NCI-H2196 treated with DMSO at 0.1 percent for 48 hours (cell line): ENCODE measurements at regions not wholly inside any gene's neighbourhood (a gene's known extent, or its start where the extent isn't known, plus 50 kb on each side); places are given as distances from the start of the nearest gene placed in this dataset.
"Not testable (repeated sequence)": the region's sequence is repeated elsewhere in the genome, so short reads cannot be mapped to it uniquely, and the experiment has no call there.

Experiments used
- DNase-seq: peaks from one replicate; lab custom pipeline; 2025; ENCODE audit not compliant: unreplicated experiment; lab: John Stamatoyannopoulos, UW

DNA sequence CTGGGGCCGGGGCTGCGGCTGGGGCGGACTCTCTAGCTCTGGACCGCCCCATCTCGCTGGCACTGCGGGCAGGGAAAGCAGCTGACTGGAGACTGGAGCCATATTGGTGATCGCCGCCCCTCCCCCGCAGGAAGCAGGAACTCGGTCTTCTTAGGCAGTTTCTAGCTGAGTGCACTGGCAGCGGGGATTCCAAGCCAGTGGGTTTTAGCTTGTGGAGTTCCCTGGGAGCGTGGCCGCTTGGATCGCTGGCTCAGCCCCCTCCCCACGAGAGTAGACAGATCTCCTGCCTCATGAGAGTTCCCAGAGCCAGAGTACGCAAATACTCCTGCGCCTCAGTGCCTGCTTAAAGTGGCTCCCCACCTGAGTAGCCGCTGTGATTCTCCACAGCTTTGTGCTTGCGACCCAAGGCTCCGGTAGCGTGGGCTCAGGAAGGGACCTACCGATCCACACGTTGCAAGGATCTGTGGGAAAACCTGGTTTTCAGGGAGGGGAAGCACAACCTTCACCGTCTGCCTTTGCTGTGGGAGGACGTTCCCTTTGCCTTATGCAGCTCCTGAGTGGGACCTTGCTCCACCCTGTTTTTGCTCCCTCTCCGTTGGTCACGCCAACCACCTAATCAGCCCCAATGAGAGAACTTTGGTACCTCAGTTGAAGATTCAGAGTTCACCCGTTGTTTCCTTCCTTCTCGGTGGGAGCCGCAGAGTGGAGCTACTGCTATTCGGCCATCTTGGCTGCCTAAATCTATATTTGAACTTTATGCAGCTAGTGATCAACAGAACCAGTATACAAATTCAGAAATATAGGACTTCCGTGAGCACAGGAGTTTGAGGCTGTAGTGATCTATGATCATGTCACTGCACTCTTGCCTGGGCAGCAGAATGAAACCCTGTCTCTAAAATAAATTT, 803.9 kb upstream of the PCDH10 start:
- no peak for DNase-seq

DNA sequence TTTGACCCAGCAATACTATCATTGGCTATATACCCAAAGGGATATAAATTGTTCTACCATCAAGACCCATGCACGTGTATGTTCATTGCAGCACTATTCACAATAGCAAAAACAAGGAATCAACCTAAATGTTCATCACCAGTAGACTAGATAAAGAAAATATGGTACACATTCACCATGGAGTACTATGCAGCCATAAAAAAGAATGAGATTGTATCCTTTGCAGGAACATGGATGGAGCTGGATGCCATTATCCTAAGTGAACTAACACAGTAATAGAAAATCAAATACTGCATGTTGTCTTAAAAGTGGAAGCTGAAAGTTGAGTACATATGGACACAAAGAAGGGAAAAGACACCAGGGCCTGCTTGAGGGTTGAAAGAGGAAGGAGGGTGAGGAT, 803.1 kb upstream of the PCDH10 start:
- DNase-seq, result no peak

DNA sequence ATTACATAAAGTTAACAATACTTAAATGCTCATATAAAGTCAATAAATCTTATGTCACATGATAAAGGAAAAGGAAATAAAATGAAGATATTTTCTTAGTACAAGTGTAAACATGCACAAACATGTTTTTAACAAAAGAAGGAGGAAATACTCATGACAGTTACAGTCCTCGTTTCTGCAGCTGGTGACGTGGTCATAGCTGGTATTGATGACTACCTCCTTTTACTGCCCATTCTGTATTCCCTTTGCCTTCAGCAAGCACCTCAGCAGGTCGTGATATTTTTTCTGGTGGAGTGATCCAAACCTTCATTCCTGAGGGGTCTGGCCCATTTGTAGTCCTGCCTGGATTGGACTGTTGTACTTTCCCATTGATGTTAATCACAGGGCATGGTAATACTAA, 797.5 kb upstream of the PCDH10 start:
- not testable (repeated sequence) for DNase-seq

DNA sequence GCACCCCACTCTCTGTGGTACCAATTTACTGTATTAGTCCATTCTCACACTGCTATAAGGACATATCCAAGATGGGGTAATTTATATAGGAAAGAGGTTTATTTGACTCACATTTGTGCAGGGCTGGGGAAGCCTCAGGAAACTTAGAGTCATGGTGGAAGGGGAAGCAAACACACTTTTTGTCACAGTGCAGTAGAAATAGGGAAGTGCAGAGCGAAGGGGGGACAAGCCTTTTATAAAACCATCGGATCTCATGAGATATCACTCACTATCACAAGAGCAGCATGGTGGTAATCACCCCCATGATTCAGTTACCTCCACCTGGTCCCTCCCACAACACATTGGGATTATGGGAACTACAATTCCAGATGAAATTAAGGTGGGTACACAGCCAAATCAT, 766.9 kb upstream of the PCDH10 start:
- DNase-seq, result no peak

DNA sequence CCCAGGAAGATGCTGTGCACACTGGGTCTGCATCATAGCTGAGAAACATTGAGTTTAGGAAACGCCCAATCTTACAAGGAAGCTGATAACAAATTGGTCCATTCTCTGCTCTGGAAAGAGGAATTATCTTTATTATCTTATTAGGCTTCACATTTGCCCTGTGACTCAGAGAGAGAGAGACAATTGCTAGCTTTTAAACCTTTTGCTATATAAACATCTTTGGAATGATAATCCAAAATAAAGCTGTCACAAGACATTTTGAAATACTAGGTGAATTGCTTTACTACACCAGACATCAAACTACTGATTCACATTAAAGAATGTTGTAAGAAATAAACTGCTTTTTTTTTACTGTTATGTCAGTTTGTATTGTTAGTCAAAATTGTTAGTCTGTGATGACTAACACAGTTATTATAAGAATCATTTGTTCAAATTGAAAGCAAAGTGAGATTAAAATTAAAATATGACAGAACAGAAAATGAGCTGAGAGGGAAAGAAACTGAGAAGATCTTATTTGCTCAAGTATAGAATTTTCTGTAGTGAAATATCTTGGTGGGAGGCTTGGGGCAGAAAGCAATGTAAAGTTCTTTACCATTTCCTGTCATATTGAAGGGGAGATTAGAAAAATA, 765.4 kb upstream of the PCDH10 start:
- no peak for DNase-seq

DNA sequence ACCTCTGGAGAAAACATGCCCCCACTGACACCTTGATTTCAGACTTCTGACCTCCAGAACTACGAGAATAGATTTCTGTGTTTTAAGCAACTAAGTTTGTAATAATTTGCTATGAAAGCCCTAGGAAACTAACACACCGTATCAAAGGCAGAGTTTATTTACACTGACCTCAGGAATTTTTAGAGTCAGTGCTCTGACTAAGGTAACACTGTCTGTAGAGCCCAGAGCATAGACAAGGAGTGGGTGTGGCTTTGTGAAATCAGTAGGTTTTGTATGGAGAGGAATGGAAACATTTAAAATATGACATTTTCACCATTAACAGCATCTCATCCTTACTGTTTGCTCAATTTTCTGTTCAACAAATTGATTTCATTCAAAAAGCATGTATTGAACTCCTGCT, 764.4 kb upstream of the PCDH10 start:
- DNase-seq, result no peak

DNA sequence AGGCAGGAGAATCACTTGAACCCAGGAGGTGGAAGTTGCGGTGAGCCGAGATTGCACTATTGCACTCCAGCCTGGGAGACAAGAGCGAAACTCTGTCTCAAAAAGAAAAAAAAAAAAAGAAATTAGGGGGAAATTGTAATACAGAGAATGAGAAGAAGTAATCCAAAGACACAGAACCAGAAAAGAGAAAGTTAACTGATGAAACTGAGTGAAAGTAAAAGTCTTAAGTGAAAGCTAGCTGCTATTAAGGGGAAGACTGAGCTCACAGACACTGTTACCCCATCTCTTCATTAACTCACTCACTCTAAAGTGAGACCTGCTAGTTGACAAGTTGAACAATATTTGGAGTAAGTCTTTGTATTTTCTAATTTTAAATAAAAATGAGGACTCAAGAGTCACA, 763.0 kb upstream of the PCDH10 start:
- no peak for DNase-seq

DNA sequence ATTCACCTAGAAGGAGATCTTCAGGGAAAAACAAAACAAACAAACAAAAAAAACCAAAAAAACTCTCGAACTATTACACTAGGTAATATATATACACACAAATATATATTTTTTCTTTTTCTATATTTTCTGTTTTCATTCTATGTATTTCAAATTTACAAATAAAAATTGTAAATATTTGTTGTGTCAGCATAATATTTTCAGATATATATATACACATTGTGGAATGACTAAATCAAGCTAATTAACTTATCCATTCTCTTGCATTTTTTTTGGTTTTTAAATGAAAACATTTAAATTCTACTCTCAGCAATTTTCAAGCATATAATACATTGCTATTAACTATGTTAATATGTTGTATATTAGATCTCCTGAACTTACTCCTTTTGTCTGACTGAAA, 762.0 kb upstream of the PCDH10 start:
- DNase-seq, result no peak

DNA sequence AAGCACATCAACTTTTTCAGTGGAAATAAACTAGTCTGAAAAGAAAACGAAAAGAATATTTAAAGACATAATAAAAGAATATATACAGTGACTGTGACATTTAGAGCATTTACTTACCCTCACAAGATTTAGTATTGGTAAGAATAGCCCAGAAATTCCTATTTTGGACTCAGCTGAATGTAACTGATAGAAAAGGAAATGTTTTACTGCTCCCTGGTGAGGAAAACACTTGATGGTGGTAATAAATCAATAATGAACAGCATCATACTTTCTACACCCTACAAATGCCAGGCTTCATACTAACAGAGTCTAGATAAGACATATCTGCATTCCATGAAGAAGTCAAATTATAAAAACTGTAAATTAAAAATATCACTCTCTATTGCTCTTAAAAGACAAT, 753.5 kb upstream of the PCDH10 start:
- no peak for DNase-seq

DNA sequence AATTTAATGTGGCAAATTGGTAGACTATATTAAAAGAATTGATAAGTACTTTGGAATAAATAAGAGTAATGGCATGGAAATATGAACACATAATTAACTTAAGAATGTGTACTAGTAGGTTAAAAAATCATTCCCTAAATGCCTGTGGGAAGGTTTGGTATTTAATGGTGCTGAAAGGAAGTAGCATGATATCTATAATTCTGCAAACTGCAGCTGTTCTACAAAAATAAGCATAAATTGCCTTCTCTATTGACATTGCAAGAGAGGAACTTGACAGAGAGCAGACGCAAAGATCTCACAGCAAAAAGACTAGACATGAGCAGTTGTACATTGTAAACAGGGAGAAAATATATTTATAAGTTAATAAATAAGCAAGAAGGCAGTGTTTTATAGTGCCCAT, 752.5 kb upstream of the PCDH10 start:
- no peak for DNase-seq

DNA sequence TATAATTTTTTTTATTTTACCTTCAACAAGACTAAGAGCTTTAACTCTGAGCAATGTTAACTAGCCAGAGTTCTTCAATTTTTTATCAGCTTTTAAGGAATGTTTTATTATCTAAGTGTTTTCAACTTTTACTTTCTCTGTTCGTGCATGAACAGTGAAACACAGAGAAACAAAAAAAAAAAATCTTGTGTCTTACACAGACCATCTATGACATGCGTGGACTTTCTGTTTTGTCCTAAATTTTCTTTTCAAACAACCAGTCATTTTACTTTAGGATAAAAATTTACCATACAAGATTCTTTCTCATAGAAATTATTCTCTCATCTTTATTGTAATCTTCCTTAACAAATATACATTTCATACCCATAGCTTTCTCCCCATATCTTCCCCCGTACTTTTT, 731.9 kb upstream of the PCDH10 start:
- DNase-seq, result no peak

DNA sequence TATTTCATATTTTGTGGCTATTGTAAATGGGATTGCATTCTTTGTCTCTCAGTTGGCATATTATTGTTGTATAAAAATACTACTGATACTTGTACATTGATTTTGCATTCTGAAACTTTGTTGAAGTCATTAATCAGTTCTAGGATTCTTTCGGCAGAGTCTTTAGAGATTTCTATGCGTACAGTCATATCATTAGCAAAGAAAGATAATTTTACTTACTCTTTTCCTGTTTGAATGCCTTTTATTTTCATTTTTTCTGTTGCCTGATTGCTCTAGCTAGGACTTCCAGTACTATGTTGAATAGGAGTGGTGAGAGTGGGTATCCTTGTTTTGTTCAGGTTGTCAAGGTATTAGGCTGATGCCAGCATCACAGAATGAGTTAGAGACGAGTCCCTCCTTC, 722.0 kb upstream of the PCDH10 start:
- no peak for DNase-seq

DNA sequence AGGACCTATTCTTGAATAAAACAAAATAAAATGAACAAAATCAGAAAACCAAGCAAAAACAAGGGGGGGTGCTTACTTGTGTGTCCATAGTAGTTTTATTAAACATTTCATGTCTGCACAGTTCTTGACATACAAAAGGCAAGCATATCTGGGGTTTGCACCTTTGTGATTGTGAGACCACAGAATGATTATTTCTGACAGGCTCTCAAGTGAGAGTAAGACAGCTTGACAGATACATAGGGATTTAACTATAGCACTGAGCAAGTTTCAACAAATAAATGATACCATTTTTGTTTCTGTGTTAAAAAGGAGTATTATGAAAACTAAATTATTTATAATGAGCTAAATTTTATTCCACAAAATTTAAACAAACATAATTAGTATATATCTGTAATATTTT, 712.0 kb upstream of the PCDH10 start:
- no peak for DNase-seq

DNA sequence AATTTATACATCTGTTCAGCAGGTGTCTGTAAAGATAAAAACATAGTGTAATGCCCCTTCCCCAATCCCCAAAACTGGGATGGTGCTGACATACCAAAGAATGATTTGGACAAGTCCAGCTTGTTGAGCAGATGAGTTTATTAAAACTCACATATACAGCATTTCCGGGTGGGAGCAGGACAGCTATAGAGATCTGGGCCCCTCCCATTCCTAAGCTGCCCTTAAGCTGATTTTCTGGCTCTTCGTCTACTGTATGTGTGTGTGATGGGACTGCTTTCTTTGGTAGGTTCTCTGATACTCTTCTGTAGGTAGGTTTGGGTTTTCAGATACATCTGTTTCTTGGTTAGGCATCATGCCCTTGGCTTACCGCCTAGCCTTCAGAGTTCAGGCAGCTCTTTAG, 703.7 kb upstream of the PCDH10 start:
- no peak for DNase-seq

DNA sequence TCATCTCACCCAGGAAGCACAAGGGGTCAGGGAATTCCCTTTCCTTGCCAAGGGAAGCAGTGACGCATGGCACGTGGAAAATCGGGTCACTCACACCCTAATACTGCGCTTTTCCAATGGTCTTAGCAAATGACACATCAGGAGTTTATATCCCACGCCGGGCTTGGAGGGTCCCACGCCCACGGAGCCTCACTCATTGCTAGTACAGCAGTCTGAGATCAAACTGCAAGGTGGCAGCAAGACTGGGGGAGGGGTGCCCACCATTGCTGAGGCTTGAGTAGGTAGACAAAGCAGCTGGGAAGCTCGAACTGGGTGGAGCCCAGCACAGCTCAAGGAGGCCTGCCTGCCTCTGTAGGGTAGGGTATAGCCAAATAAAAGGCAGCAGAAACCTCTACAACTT, 691.1 kb upstream of the PCDH10 start:
- not testable (repeated sequence) for DNase-seq

DNA sequence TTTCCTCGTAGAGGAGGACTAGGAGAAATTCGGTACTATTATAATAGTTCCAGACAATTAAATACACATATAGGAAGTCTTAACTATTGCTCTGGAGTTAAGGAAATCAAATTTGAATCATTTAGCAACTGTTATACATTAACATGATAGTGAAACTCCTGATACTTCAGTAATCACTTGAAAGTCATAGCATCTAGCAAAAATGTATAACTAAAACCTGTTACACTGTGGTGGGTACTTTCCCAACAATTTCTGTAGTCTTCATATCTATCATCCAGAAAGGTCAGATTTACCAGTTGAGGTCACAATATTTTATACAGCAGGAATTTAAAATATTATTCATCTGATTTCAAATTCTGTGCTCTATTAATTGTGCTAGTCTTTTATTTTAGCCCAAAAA, 669.6 kb upstream of the PCDH10 start:
- DNase-seq, result no peak

DNA sequence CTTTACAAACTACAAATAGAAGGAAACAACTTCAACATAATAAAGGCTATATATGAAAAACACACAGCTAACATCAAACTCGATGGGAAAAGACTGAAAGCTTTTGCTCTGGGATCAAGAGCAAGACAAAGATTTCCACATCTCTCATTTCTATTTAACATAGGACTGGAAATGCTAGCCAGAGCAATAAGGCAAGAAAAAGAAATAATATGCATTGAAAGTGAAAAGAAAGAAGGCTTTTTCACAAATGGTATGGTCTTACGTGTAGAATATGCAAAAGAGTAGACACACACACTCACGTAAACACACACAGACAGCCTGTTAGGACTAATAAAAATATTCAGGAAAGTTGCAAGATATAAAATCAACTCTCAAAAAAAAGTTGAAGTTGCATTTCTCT, 660.5 kb upstream of the PCDH10 start:
- no peak for DNase-seq

DNA sequence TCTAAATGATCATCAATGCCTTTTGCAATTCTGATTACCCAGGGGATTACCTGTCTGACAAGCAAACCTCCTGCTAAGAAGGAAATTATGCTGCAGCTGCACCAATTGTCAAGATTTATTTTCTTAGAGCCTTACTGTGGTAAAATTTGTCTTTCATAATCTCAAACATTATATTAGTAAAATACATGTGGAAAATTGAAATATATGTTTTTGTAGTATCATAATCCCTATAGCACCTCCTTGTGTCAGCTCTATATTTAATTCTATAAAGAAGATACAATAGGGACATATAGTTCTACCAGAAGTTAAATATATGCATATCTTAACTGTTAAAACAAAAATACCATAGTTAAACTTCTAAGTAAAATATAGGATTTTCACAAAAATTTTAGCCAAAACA, 655.6 kb upstream of the PCDH10 start:
- DNase-seq, result no peak

DNA sequence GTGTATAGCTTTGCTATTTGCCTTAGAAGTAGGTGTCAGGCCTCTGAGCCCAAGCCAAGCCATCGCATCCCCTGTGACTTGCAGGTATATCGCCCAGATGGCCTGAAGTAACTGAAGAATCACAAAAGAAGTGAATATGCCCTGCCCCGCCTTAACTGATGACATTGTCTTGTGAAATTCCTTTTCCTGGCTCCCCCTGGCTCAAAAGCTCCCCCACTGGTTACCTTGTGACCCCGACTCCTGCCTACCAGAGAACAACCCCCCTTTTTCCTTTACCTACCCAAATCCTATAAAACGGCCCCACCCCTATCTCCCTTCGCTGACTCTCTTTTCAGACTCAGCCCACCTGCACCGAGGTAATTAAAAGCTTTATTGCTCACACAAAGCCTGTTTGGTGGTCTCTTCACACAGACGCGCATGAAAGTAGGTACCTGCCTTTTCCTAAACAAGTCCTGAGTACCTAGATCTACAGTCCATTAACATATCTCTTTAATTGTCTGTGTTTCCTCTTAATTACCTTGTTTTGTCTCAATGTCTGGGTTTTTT, 653.8 kb upstream of the PCDH10 start:
- DNase-seq, result not testable (repeated sequence)

DNA sequence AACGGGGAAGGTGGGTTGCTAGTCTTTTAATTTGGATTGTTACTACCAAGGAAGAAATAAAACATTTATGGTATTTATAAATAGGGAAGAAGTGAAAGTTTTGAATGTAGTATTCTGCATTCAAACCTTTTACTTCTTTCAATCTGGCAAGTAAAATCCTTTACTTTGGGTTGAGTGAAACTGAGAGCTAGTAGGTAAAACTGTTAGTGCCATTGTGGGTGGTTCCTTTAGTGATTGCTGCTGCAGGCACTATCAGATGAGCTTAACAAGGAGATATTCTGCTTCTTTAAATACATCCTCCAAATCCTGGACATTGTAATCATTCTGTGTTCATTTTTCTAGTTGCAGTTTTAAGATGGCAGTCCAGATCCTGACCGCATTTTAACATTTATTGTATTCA, 650.9 kb upstream of the PCDH10 start:
- DNase-seq, result no peak

DNA sequence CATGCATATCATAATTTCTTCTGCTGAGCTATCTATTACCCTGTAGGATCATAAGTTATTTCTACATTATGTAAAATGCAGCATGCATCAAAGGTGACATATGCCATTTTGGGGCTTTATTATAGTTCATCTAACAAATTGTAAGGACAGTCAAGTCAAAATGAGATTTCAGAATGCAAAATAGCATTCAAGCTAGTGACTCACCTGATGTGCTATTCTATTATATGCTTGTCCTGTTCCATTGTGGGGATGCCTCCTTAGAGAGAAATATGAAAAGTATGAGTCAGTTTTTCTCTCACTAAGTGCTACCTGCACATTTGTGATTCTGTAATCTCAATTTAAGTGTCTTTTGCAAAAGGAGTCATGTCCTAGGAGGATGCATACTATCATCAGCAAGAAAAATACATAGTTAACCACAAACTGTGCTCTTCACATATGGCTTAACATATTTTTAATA, 647.0 kb upstream of the PCDH10 start:
- no peak for DNase-seq

DNA sequence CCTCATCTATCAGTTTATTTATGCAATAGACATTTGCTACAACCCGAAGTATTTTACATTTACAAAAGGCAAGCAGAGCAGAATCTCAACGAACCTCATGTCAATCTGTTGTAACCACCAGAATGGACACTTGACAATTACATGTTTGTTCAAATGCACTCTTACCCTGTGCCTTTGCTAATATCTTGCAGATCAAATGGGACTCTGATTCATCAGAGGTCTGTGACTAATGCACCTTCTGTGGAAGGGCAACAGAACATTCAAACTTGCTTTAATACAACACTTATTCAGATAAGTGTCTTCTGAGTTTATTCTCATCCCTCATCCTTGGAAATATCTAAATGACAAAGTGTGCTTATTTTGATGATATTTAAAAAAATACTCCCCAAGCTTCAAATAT, 644.7 kb upstream of the PCDH10 start:
- no peak for DNase-seq
